ENCODE measurements at regions not wholly inside any gene's neighbourhood (a gene's known extent, or its start where the extent isn't known, plus 50 kb on each side); places are given as distances from the start of the nearest gene placed in this dataset.

- TF ChIP-seq CTCF (optimal IDR thresholded peaks at IDR 0.05 in 1 of 3, IDR thresholded peaks at IDR 0.05 in 1 of 3, conservative IDR thresholded peaks at IDR 0.05 in 1 of 3; ENCODE audit: extremely low read depth in 1 of 3, insufficient read depth in 2 of 3, low read length in 3 of 3) (no peak), EZH2 (IDR thresholded peaks at IDR 0.05; ENCODE audit: low read length) (no peak)
- no peaks in the 10 kb centered on the region for H3K9me1 ChIP-seq (ENCODE audit: control insufficient read depth, extremely low read depth, insufficient read depth, low read length)
- FAIRE-seq = no peak
- no peak for DNase-seq (ENCODE audit: low read depth, low spot score)
- no peak overlapping the region for H3K4me2 ChIP-seq (ENCODE audit: control insufficient read depth, extremely low read depth, insufficient read depth, low read depth, low read length)
- dilution Hi-C loops (cut with MboI; ENCODE audit: extremely low pct_ligation_motif_present, low sequenced_read_pairs) = no loop called here
- peaks cover 10% of the 10 kb centered on the region for H3K4me1 ChIP-seq (ENCODE audit: control insufficient read depth, extremely low read depth, insufficient read depth, low read length)
- H4K20me1 ChIP-seq (ENCODE audit: control insufficient read depth, extremely low read depth, insufficient read depth, low read length) = no peaks in the 10 kb centered on the region
- no peaks in the 10 kb centered on the region for H3K27me3 ChIP-seq (ENCODE audit: control insufficient read depth, extremely low read depth, insufficient read depth, low read length)
- no peak overlapping the region for H2AFZ ChIP-seq (ENCODE audit: control insufficient read depth, low read length)
- H3K79me2 ChIP-seq (ENCODE audit: control insufficient read depth, insufficient read depth, low read length) = no peaks in the 10 kb centered on the region
- H3K9me3 ChIP-seq (ENCODE audit: control insufficient read depth, low read depth, low read length) = no peaks in the 10 kb centered on the region
- H3K4me3 ChIP-seq (ENCODE audit: control insufficient read depth in 2 of 3, extremely low read depth in 1 of 3, insufficient read depth in 2 of 3, low read depth in 1 of 3, low read length in 3 of 3) = no peak overlapping the region
- H3K36me3 ChIP-seq (ENCODE audit: control insufficient read depth in 2 of 2, extremely low read depth in 1 of 2, insufficient read depth in 2 of 2, low read length in 2 of 2) = no peaks in the 10 kb centered on the region
- no peak overlapping the region for H3K27ac ChIP-seq (ENCODE audit: control insufficient read depth, insufficient read depth, low read length)
- no peak overlapping the region for H3K9ac ChIP-seq (ENCODE audit: control insufficient read depth, extremely low read depth, insufficient read depth, low read length)
These were observed 235.2 kb upstream of the IRF2BP2 start for GRCh38 chr1:234845097-234845660.

GRCh38 chr1:234844479-234845031 lies 234.6 kb upstream of the IRF2BP2 start:
- H3K4me2 ChIP-seq (ENCODE audit: control insufficient read depth, extremely low read depth, insufficient read depth, low read depth, low read length) = no peak overlapping the region
- H3K9me1 ChIP-seq (ENCODE audit: control insufficient read depth, extremely low read depth, insufficient read depth, low read length) = no peaks in the 10 kb centered on the region
- no peaks in the 10 kb centered on the region for H3K36me3 ChIP-seq (ENCODE audit: control insufficient read depth in 2 of 2, extremely low read depth in 1 of 2, insufficient read depth in 2 of 2, low read length in 2 of 2)
- H3K4me1 ChIP-seq (ENCODE audit: control insufficient read depth, extremely low read depth, insufficient read depth, low read length) = peaks cover 7% of the 10 kb centered on the region
- no peak for DNase-seq (ENCODE audit: low read depth, low spot score)
- no peak overlapping the region for H2AFZ ChIP-seq (ENCODE audit: control insufficient read depth, low read length)
- no peaks in the 10 kb centered on the region for H3K27me3 ChIP-seq (ENCODE audit: control insufficient read depth, extremely low read depth, insufficient read depth, low read length)
- no peak overlapping the region for H3K27ac ChIP-seq (ENCODE audit: control insufficient read depth, insufficient read depth, low read length)
- no peak overlapping the region for H3K9ac ChIP-seq (ENCODE audit: control insufficient read depth, extremely low read depth, insufficient read depth, low read length)
- no peak overlapping the region for H3K4me3 ChIP-seq (ENCODE audit: control insufficient read depth in 2 of 3, extremely low read depth in 1 of 3, insufficient read depth in 2 of 3, low read depth in 1 of 3, low read length in 3 of 3)
- no peaks in the 10 kb centered on the region for H4K20me1 ChIP-seq (ENCODE audit: control insufficient read depth, extremely low read depth, insufficient read depth, low read length)
- H3K9me3 ChIP-seq (ENCODE audit: control insufficient read depth, low read depth, low read length) = no peaks in the 10 kb centered on the region
- dilution Hi-C loops (cut with MboI; ENCODE audit: extremely low pct_ligation_motif_present, low sequenced_read_pairs) = no loop called here
- no peaks in the 10 kb centered on the region for H3K79me2 ChIP-seq (ENCODE audit: control insufficient read depth, insufficient read depth, low read length)
- no peak for FAIRE-seq
- TF ChIP-seq EZH2 (IDR thresholded peaks at IDR 0.05; ENCODE audit: low read length) (no peak), CTCF (optimal IDR thresholded peaks at IDR 0.05 in 1 of 3, IDR thresholded peaks at IDR 0.05 in 1 of 3, conservative IDR thresholded peaks at IDR 0.05 in 1 of 3; ENCODE audit: extremely low read depth in 1 of 3, insufficient read depth in 2 of 3, low read length in 3 of 3) (no peak)
